C4-2B (cell line): ENCODE measurements at regions not wholly inside any gene's neighbourhood (a gene's known extent, or its start where the extent isn't known, plus 50 kb on each side); places are given as distances from the start of the nearest gene placed in this dataset.

Source experiments
- CTCF ChIP-seq: fragments of 450-650 bp; conservative IDR thresholded peaks from 2 replicates; pipeline ENCODE4 v1.5.1; 2017; ENCODE audit warnings: mild to moderate bottlenecking
- ZFX ChIP-seq: fragments of 450-650 bp; IDR thresholded peaks from 2 replicates; pipeline ENCODE4 v1.6.1; 2017

GRCh38 chr5:61737964-61738340 lies 405.9 kb downstream of the ZSWIM6 start:
- TF ChIP-seq CTCF (no peak), ZFX (no peak)
